ENCODE measurements at regions not wholly inside any gene's neighbourhood (a gene's known extent, or its start where the extent isn't known, plus 50 kb on each side); places are given as distances from the start of the nearest gene placed in this dataset.
"Not testable (repeated sequence)": the region's sequence is repeated elsewhere in the genome, so short reads cannot be mapped to it uniquely, and the experiment has no call there.

- H3K27ac ChIP-seq = no peak overlapping the region
- no peak overlapping the region for H3K4me3 ChIP-seq
- no peaks in the 10 kb centered on the region for H3K9me3 ChIP-seq
- ATAC-seq (no peak), DNase-seq (no peak)
- H3K36me3 ChIP-seq = no peaks in the 10 kb centered on the region
- intact Hi-C loops (cut with DNase I) = no loop called here
- H3K27me3 ChIP-seq = no peaks in the 10 kb centered on the region
- 81 to 94% (median 87%) methylated on average over 2 of the region's 2 CpGs for WGBS, 4 donors
- H3K4me1 ChIP-seq = no peaks in the 10 kb centered on the region
- TF ChIP-seq, protein P1, sequence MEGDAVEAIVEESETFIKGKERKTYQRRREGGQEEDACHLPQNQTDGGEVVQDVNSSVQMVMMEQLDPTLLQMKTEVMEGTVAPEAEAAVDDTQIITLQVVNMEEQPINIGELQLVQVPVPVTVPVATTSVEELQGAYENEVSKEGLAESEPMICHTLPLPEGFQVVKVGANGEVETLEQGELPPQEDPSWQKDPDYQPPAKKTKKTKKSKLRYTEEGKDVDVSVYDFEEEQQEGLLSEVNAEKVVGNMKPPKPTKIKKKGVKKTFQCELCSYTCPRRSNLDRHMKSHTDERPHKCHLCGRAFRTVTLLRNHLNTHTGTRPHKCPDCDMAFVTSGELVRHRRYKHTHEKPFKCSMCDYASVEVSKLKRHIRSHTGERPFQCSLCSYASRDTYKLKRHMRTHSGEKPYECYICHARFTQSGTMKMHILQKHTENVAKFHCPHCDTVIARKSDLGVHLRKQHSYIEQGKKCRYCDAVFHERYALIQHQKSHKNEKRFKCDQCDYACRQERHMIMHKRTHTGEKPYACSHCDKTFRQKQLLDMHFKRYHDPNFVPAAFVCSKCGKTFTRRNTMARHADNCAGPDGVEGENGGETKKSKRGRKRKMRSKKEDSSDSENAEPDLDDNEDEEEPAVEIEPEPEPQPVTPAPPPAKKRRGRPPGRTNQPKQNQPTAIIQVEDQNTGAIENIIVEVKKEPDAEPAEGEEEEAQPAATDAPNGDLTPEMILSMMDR (IDR thresholded peaks at IDR 0.05) = no peak
- TF ChIP-seq POLR2A (IDR thresholded peaks at IDR 0.05) = no peak
Measured at GRCh38 chr6:139736325-139736906, 362.0 kb upstream of the CITED2 start.

- Histone ChIP-seq H3K9me3 (no peaks in the 10 kb centered on the region), H3K36me3 (no peaks in the 10 kb centered on the region), H3K4me3 (no peak overlapping the region), H3K27ac (no peak overlapping the region), H3K27me3 (no peaks in the 10 kb centered on the region), H3K4me1 (peaks cover 0 to 5% (median 0%) of the 10 kb centered on the region in 12 donors)
- ATAC-seq (peak in 1 of 4 donors; percentile 58), DNase-seq (no peak)
- intact Hi-C loops (cut with DNase I) = no loop called here
- TF ChIP-seq, protein P1 (IDR thresholded peaks at IDR 0.05) = no peak
- no peak for TF ChIP-seq POLR2A (IDR thresholded peaks at IDR 0.05)
- WGBS, 4 donors = 58 to 73% (median 70%) methylated on average over 3 of the region's 3 CpGs
Measured at GRCh38 chr6:139732451-139732850, 358.0 kb upstream of the CITED2 start.

DNA sequence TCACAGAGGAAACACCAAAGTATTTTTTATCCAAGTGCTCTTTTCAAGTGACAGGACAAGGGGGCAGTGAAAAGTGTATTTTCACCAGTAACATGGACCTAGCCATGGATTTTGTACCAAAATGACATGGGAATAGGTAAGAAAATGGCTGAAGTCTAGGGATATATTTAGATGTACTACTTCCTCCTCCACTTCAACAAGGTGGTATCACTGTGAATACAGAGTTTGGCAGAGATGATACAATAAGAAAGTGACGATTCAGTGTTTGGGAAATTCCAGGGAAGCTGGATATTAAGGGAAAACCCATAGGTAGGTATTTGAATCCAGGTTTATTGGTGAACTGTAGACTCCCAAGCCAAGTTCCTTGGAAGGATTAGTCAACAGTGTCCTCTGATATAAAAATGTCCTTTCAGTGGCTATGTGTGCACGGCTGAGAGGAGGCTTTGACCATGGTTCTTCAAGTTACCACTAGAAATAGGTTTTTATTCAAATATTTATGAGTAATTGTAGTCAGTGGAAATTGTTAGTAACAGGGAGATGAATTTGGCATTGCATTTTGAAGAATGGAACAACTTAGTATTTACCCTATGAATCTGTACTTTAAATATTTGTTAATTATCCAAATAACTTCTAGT lies 356.0 kb upstream of the CITED2 start:
- WGBS, 4 donors = 80 to 91% (median 85%) methylated on average over 2 of the region's 2 CpGs
- peaks cover 0 to 5% (median 0%) of the 10 kb centered on the region in 12 donors for H3K4me1 ChIP-seq
- H3K9me3 ChIP-seq = no peaks in the 10 kb centered on the region
- H3K27ac ChIP-seq = no peak overlapping the region
- intact Hi-C loops (cut with DNase I) = no loop called here
- H3K36me3 ChIP-seq = no peaks in the 10 kb centered on the region
- TF ChIP-seq, protein P1 (IDR thresholded peaks at IDR 0.05) = no peak
- no peak for TF ChIP-seq POLR2A (IDR thresholded peaks at IDR 0.05)
- H3K4me3 ChIP-seq = no peak overlapping the region
- ATAC-seq = no peak
- no peak for DNase-seq
- no peaks in the 10 kb centered on the region for H3K27me3 ChIP-seq

DNA sequence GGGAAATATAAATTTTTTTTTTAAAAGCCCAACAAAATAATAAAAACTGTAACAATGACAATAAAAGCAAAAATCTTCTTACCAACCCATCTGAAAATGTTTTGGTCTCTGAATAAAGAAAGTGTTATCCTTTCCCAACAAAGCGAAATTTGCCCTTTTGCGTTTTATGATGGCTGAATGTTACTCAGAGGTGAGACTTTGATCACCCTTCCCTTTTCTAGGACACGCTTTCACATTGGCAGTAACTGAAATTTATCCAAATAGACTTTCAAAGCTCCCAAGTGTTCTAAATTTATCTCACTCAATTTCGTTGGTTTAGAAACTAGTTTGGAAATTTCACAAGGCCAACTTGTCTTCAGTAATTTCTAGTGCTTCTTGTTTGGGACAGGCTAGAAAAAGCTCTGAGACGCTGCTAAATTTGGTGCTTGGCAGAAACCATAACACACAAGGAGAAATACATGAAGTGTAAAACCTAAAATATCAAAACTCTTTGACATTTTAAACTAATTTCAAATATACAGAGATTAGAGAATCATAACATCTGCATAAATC lies 354.5 kb upstream of the CITED2 start:
- ATAC-seq (no peak), DNase-seq (no peak)
- TF ChIP-seq, protein P1 (IDR thresholded peaks at IDR 0.05) = no peak
- no peak for TF ChIP-seq POLR2A (IDR thresholded peaks at IDR 0.05)
- H3K4me1 ChIP-seq = peaks cover 0 to 5% (median 0%) of the 10 kb centered on the region in 12 donors
- peak overlapping the region in 1 of 12 donors; percentile 19 for H3K27ac ChIP-seq
- no peaks in the 10 kb centered on the region for H3K9me3 ChIP-seq
- no peak overlapping the region for H3K4me3 ChIP-seq
- no peaks in the 10 kb centered on the region for H3K36me3 ChIP-seq
- intact Hi-C loops (cut with DNase I) = no loop called here
- H3K27me3 ChIP-seq = no peaks in the 10 kb centered on the region
- WGBS, 4 donors = 66 to 72% (median 69%) methylated on average over 5 of the region's 5 CpGs

GRCh38 chr6:139726272-139726671 lies 351.8 kb upstream of the CITED2 start:
- H3K4me3 ChIP-seq; H3K4me1 ChIP-seq; intact Hi-C loops (cut with DNase I); H3K36me3 ChIP-seq; H3K9me3 ChIP-seq; H3K27ac ChIP-seq; H3K27me3 ChIP-seq; ATAC-seq: not testable (repeated sequence)
- 92 to 97% (median 96%) methylated on average over 7 to 23 of the region's 23 CpGs for WGBS, 4 donors
- DNase-seq = peak in 1 of 5 donors; percentile 26

All from heart left ventricle (tissue), 16 donors.